Glutamatergic neuron (in vitro differentiated cells): ENCODE measurements at regions not wholly inside any gene's neighbourhood (a gene's known extent, or its start where the extent isn't known, plus 50 kb on each side); places are given as distances from the start of the nearest gene placed in this dataset.
A peak's percentile ranks its signal among the peaks of the same experiment; 100 is the strongest.

Experiments used
- DNase-seq: peaks from one replicate; pipeline ENCODE4 v3.0.0; 2022
- H3K27ac Mint-ChIP-seq: one replicate; pipeline ENCODE4 v1.8.0; 2020; ENCODE audit warnings: mild to moderate bottlenecking, mixed read lengths, inconsistent platforms; ENCODE audit not compliant: unreplicated experiment
- H3K27me3 Mint-ChIP-seq: one replicate; pipeline ENCODE4 v1.8.0; 2020; ENCODE audit warnings: mild to moderate bottlenecking, moderate library complexity, mixed read lengths, inconsistent platforms; ENCODE audit not compliant: unreplicated experiment
- H3K36me3 Mint-ChIP-seq: one replicate; pipeline ENCODE4 v1.8.0; 2020; ENCODE audit warnings: mild to moderate bottlenecking, mixed read lengths, inconsistent platforms; ENCODE audit not compliant: unreplicated experiment
- H3K4me1 Mint-ChIP-seq: one replicate; pipeline ENCODE4 v1.8.0; 2020; ENCODE audit warnings: mild to moderate bottlenecking, low read depth, mixed read lengths, inconsistent platforms; ENCODE audit not compliant: unreplicated experiment
- H3K4me3 Mint-ChIP-seq: one replicate; pipeline ENCODE4 v1.8.0; 2020; ENCODE audit warnings: mild to moderate bottlenecking, mixed read lengths, inconsistent platforms; ENCODE audit not compliant: unreplicated experiment
- H3K9me3 Mint-ChIP-seq: one replicate; pipeline ENCODE4 v1.8.0; 2020; ENCODE audit warnings: mild to moderate bottlenecking, moderate library complexity, mixed read lengths, inconsistent platforms; ENCODE audit not compliant: unreplicated experiment
- TF ChIP-seq, protein P1 (sequence below): fragments of 200-600 bp; sonication (generic); IDR thresholded peaks from one replicate; pipeline ENCODE4 v1.5.0; 2021; ENCODE audit not compliant: partially characterized antibody, unreplicated experiment

DNA sequence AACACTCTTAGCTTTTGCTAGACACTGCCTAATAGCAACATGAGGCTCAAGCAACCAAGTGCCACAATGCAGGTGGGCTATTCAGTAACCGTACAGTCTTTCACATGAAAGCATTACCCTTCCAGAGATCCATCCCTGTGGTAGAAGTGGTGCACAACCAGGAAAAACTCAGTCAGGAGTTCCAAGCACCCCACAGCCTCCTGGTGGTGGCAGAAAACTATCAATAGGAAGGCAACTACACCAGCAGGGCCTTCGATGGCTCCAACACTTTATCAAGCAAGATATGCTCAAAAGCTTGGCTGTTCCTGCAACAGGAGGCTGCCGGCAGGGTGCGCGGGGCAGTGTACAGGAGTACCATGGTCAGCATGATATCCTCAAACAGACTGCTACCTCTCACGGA lies 176.1 kb upstream of the DLGAP1 start:
- Mint-ChIP-seq H3K9me3 (no peaks in the 10 kb centered on the region), H3K27me3 (no peaks in the 10 kb centered on the region), H3K4me1 (no peaks in the 10 kb centered on the region), H3K36me3 (no peaks in the 10 kb centered on the region), H3K27ac (no peak overlapping the region), H3K4me3 (no peak overlapping the region)
- TF ChIP-seq, protein P1, sequence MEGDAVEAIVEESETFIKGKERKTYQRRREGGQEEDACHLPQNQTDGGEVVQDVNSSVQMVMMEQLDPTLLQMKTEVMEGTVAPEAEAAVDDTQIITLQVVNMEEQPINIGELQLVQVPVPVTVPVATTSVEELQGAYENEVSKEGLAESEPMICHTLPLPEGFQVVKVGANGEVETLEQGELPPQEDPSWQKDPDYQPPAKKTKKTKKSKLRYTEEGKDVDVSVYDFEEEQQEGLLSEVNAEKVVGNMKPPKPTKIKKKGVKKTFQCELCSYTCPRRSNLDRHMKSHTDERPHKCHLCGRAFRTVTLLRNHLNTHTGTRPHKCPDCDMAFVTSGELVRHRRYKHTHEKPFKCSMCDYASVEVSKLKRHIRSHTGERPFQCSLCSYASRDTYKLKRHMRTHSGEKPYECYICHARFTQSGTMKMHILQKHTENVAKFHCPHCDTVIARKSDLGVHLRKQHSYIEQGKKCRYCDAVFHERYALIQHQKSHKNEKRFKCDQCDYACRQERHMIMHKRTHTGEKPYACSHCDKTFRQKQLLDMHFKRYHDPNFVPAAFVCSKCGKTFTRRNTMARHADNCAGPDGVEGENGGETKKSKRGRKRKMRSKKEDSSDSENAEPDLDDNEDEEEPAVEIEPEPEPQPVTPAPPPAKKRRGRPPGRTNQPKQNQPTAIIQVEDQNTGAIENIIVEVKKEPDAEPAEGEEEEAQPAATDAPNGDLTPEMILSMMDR, result no peak
- no peak for DNase-seq

DNA sequence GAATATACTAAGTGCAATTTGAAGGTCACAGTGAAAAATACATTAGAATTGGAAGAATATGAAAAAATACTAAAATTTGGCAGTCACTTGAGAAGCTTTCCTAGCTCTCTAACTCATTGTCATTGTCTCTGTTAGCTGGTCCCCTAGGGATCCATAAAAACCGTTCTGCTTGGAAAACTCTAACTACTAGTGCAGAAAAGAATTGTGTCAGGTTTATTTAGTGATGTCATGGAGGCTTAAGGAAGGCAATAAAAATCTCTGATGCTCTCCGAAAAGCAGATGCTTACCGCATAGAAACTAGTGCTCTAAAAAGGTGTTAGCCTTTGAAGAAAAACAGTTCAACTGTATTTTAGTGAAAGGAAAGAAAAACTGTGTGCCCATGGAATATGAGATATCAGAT lies 150.1 kb upstream of the DLGAP1 start:
- H3K36me3 Mint-ChIP-seq, result no peaks in the 10 kb centered on the region
- no peak for DNase-seq

DNA sequence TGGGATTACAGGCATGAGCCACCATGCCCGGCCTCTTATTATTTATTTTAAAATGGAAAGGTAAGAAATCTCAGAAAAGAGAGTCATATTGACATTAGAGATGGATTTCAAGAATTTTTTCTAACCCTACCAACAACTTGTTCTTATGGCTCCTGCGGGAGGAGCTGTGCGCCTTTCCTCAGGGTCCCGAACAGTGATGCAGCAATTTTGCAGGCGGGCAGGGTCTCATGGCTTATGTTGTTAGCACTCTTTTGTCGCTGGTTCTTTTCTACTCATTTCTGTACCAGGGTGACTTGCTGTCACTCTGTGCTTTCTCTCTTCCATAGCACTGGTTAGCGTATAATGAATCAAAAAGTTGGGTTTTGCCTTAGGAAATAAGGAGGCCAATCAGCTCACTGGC lies 148.8 kb upstream of the DLGAP1 start:
- TF ChIP-seq, protein P1, result no peak
- Mint-ChIP-seq H3K4me1 (peaks cover 5% of the 10 kb centered on the region), H3K36me3 (no peaks in the 10 kb centered on the region), H3K27ac (no peak overlapping the region), H3K9me3 (no peaks in the 10 kb centered on the region), H3K4me3 (no peak overlapping the region), H3K27me3 (peaks cover 1% of the 10 kb centered on the region)
- no peak for DNase-seq

More for the DNA sequence above, 150.1 kb upstream of the DLGAP1 start:
- H3K27me3 Mint-ChIP-seq, result peaks cover 1% of the 10 kb centered on the region
- no peaks in the 10 kb centered on the region for H3K9me3 Mint-ChIP-seq
- peaks cover 5% of the 10 kb centered on the region for H3K4me1 Mint-ChIP-seq
- no peak overlapping the region for H3K27ac Mint-ChIP-seq
- TF ChIP-seq, protein P1, result no peak
- no peak overlapping the region for H3K4me3 Mint-ChIP-seq

DNA sequence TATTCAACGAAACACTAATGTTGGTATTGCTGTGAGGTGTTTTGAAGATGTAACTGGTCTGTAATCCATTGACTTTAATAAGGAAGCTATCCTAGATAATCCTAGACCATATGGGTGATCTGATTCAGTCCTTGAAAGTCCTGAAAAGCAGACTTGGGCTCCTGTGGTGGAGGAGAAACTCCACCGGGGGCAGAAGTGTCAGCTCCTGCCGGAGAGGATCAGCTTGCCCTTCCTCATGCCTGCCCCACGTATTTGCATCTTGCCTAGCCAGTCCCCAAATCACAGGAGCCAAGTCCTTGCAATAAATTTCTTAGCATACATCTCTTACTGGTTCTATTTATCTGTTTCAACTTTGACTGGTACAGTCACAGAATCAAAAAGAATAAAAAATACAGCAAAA lies 144.2 kb upstream of the DLGAP1 start:
- Mint-ChIP-seq H3K27ac (no peak overlapping the region), H3K9me3 (no peaks in the 10 kb centered on the region), H3K4me1 (no peaks in the 10 kb centered on the region), H3K36me3 (no peaks in the 10 kb centered on the region), H3K27me3 (peaks cover 1% of the 10 kb centered on the region), H3K4me3 (no peak overlapping the region)
- DNase-seq, result peak; percentile 24
- TF ChIP-seq, protein P1, result peak; percentile 9

DNA sequence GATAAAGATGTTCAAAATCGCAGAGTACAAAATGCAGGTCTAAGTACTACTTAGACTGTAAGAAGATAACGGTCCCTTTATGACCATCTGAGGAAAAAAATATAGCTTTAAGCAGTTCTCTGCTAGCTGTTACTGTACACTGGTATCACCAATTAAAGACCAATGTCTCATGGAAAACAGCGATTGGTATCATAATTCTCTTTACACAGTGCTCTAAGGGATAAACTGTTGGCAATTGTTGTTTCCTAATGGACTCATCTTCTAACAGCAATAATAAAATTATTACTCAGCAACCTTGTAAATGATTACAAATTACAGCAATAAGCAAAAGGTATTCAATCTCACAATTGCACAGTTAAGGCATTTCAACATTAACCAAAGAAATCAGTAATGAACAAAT lies 142.2 kb upstream of the DLGAP1 start:
- no peak for DNase-seq
- H3K36me3 Mint-ChIP-seq, result no peaks in the 10 kb centered on the region
- H3K27ac Mint-ChIP-seq, result no peak overlapping the region

More for the DNA sequence above, 142.2 kb upstream of the DLGAP1 start:
- TF ChIP-seq, protein P1, result no peak
- Mint-ChIP-seq H3K27me3 (peaks cover 1% of the 10 kb centered on the region), H3K9me3 (no peaks in the 10 kb centered on the region), H3K4me1 (no peaks in the 10 kb centered on the region), H3K4me3 (no peak overlapping the region)
